ENCODE measurements at regions not wholly inside any gene's neighbourhood (a gene's known extent, or its start where the extent isn't known, plus 50 kb on each side); places are given as distances from the start of the nearest gene placed in this dataset.

DNA sequence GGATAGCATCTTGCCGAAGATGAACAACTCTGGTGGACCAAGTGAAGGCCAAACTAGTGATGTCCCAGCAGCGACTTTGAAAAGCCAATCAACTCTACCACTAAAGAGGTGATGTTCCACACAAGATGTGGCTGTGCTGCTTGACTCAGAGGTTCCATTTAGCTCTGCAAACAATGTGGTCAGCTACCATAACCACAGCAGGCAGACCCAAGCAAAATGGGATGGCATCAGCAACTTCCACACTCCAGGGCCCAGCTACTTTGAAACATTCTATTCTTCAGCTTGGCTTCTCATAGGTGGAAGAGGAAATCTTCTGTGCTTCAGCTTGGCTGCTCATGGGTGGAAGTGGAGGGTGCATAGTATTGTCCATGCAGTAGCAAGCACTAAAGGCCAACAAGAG lies 70.5 kb downstream of the IRX2 start:
- Histone ChIP-seq H3K9me3 (ENCODE audit: control insufficient read depth, low read length) (peaks cover 9% of the 10 kb centered on the region), H3K36me3 (ENCODE audit: control insufficient read depth, insufficient read depth, low read length, severe bottlenecking) (no peaks in the 10 kb centered on the region), H3K27me3 (replicated peaks; ENCODE audit: control insufficient read depth, insufficient read depth, low read length) (no peaks in the 10 kb centered on the region), H3K4me1 (ENCODE audit: control insufficient read depth, insufficient read depth, low read length) (no peaks in the 10 kb centered on the region), H3K4me3 (ENCODE audit: low read length) (no peak overlapping the region), H3K9ac (ENCODE audit: low read length) (no peak overlapping the region)
- DNase-seq (ENCODE audit: low read depth) = no peak

DNA sequence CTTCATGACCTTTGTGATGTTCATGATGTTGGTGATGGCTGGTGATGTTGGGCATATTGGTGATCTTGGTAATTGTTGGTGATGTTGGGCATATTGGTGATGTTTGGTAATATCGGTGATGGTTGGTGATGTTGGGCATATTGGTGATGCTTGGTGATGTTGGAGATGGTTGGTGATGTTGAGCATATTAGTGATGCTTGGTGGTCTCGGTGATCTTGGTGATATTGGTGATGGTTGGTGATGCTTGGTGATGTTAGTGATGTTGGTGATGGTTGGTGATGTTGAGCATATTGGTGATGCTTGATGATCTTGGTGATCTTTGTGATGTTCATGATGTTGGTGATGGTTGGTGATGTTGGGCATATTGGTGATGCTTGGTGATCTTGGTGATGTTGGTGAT lies 73.8 kb downstream of the IRX2 start:
- no peaks in the 10 kb centered on the region for H3K4me1 ChIP-seq (ENCODE audit: control insufficient read depth, insufficient read depth, low read length)
- DNase-seq (ENCODE audit: low read depth) = no peak
- no peaks in the 10 kb centered on the region for H3K36me3 ChIP-seq (ENCODE audit: control insufficient read depth, insufficient read depth, low read length, severe bottlenecking)
- H3K9me3 ChIP-seq (ENCODE audit: control insufficient read depth, low read length) = peaks cover 9% of the 10 kb centered on the region
- no peaks in the 10 kb centered on the region for H3K27me3 ChIP-seq (replicated peaks; ENCODE audit: control insufficient read depth, insufficient read depth, low read length)
- H3K4me3 ChIP-seq (ENCODE audit: low read length) = no peak overlapping the region
- no peak overlapping the region for H3K9ac ChIP-seq (ENCODE audit: low read length)

DNA sequence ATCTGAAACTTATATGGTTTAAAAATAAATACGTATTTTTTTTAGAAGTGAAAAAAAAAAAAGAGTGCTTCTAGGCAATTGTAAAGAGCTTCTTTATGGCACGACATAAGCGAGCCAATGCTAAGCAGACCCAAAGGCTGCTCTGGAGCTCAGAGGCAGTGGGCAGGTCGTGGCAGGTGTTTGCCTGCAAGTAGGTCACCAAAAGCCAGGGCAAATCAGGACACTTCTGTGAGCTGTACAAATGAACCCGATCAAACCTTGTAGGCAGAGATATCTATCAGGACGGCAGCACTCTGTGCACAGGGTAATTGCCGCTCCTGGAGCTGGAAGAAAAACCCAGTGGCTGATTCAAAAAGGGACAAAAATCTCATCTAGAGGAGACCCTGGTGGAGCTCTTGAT lies 75.9 kb downstream of the IRX2 start:
- no peaks in the 10 kb centered on the region for H3K36me3 ChIP-seq (ENCODE audit: control insufficient read depth, insufficient read depth, low read length, severe bottlenecking)
- H3K4me1 ChIP-seq (ENCODE audit: control insufficient read depth, insufficient read depth, low read length) = no peaks in the 10 kb centered on the region
- no peak for DNase-seq (ENCODE audit: low read depth)

DNA sequence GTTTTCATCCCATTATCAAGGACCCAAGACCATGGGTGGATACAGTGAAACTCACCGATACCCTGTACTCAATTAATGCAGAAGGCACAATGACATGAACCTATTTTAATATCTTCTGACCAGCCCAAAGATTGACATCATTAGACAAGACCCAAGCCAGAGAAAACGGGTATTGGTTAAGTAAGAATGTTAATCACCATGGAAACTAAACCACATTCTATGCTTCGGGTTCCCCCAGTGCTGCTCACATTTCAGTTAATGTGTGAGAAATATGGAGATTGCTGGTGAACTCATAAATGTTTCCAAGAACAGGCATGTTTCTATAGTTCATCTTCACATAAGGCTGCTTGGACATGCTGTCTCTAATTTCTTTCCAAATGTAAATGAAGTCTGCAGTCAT lies 77.0 kb downstream of the IRX2 start:
- no peak overlapping the region for H3K9ac ChIP-seq (ENCODE audit: low read length)
- no peak for DNase-seq (ENCODE audit: low read depth)
- H3K36me3 ChIP-seq (ENCODE audit: control insufficient read depth, insufficient read depth, low read length, severe bottlenecking) = no peaks in the 10 kb centered on the region
- H3K9me3 ChIP-seq (ENCODE audit: control insufficient read depth, low read length) = peaks cover 9% of the 10 kb centered on the region
- H3K27me3 ChIP-seq (replicated peaks; ENCODE audit: control insufficient read depth, insufficient read depth, low read length) = no peaks in the 10 kb centered on the region
- no peak overlapping the region for H3K4me3 ChIP-seq (ENCODE audit: low read length)
- no peaks in the 10 kb centered on the region for H3K4me1 ChIP-seq (ENCODE audit: control insufficient read depth, insufficient read depth, low read length)

More for the DNA sequence above, 75.9 kb downstream of the IRX2 start:
- no peaks in the 10 kb centered on the region for H3K27me3 ChIP-seq (replicated peaks; ENCODE audit: control insufficient read depth, insufficient read depth, low read length)
- H3K4me3 ChIP-seq (ENCODE audit: low read length) = no peak overlapping the region
- no peak overlapping the region for H3K9ac ChIP-seq (ENCODE audit: low read length)
- peaks cover 9% of the 10 kb centered on the region for H3K9me3 ChIP-seq (ENCODE audit: control insufficient read depth, low read length)

DNA sequence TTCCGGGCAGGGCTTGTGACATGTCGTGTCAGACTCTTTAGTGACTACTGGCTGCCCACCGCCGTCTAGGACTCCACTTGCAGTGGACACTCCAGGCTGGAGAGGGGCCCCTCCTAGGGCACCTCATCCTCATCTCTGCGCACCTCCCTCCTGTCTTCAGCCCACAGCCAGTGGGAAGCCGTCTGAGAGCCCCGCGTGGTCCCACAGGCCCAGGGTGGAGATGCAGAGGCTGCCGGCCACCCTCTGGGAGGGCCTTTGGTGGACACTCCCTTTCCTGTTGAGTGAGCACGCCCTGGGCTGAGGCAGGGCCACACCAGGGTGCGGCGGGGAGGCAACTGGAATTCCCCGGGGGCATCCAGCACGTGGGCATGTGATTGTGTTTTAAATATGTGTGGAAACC lies 80.5 kb downstream of the IRX2 start:
- Histone ChIP-seq H3K4me3 (ENCODE audit: low read length) (no peak overlapping the region), H3K9me3 (ENCODE audit: control insufficient read depth, low read length) (no peaks in the 10 kb centered on the region)
- DNase-seq (ENCODE audit: low read depth) = no peak

DNA sequence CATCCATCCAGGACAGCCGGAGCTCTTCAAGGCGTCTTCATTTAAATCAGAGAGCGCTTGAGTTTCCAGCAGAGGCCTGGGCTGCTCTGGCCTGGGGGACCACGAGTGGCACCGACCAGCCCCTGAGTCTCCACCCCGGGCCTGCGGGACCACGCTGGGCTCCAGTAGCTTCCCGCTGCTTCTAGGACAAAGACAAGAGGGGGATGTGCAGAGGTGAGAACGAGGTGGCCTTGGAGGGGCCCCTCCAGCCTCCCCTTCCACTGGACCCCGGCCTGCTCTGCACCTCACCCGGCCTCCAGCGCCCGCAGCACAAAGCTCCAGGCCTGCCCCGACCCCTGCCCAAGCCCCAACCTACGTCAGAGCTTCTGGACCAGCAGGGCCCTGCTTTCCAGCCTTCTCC lies 81.6 kb downstream of the IRX2 start:
- no peak for DNase-seq (ENCODE audit: low read depth)
- Histone ChIP-seq H3K9me3 (ENCODE audit: control insufficient read depth, low read length) (no peaks in the 10 kb centered on the region), H3K4me3 (ENCODE audit: low read length) (no peak overlapping the region), H3K9ac (ENCODE audit: low read length) (no peak overlapping the region), H3K27me3 (replicated peaks; ENCODE audit: control insufficient read depth, insufficient read depth, low read length) (no peaks in the 10 kb centered on the region), H3K36me3 (ENCODE audit: control insufficient read depth, insufficient read depth, low read length, severe bottlenecking) (no peaks in the 10 kb centered on the region), H3K4me1 (ENCODE audit: control insufficient read depth, insufficient read depth, low read length) (no peaks in the 10 kb centered on the region)

More for the DNA sequence above, 80.5 kb downstream of the IRX2 start:
- H3K36me3 ChIP-seq (ENCODE audit: control insufficient read depth, insufficient read depth, low read length, severe bottlenecking) = no peaks in the 10 kb centered on the region
- no peaks in the 10 kb centered on the region for H3K27me3 ChIP-seq (replicated peaks; ENCODE audit: control insufficient read depth, insufficient read depth, low read length)
- H3K4me1 ChIP-seq (ENCODE audit: control insufficient read depth, insufficient read depth, low read length) = no peaks in the 10 kb centered on the region
- no peak overlapping the region for H3K9ac ChIP-seq (ENCODE audit: low read length)

DNA sequence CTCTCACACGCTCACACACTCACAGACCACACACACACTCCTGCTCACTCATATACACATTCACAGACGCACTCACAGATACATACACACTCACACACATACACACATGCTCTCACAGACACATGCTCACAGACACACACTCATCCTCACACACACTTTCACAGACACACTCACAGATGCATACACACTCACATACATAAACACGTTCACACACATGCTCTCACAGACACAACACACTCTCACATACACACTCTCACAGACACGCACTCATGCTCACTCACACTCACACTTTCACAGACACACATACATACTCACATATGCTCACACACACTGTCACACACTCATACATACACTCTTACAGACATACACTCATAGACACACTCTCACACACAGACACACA lies 82.2 kb downstream of the IRX2 start:
- no peak overlapping the region for H3K4me3 ChIP-seq (ENCODE audit: low read length)

DNA sequence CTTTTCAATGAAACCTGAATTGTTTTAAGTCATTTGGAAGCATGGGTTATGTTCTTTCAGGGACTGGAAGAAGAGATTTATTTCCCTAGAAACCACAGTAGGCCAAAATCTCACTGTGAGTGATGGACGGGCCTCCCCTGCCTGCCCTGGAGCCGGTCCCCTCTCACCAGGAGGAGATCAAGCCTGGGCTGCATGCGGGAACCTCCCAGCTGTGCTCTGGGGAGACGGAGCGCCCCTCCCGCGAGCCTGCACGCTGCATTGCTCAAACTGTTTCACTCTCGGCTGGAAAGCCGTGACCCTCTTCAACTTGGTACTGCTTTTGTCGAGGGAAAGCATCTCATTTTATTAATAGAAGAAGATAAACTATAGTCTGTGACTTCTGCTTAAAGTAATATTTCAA lies 85.4 kb downstream of the IRX2 start:
- Histone ChIP-seq H3K9ac (ENCODE audit: low read length) (no peak overlapping the region), H3K4me3 (ENCODE audit: low read length) (no peak overlapping the region), H3K36me3 (ENCODE audit: control insufficient read depth, insufficient read depth, low read length, severe bottlenecking) (no peaks in the 10 kb centered on the region), H3K4me1 (ENCODE audit: control insufficient read depth, insufficient read depth, low read length) (no peaks in the 10 kb centered on the region), H3K27me3 (replicated peaks; ENCODE audit: control insufficient read depth, insufficient read depth, low read length) (no peaks in the 10 kb centered on the region), H3K9me3 (ENCODE audit: control insufficient read depth, low read length) (no peaks in the 10 kb centered on the region)
- DNase-seq (ENCODE audit: low read depth) = no peak

More for the DNA sequence above, 82.2 kb downstream of the IRX2 start:
- no peaks in the 10 kb centered on the region for H3K36me3 ChIP-seq (ENCODE audit: control insufficient read depth, insufficient read depth, low read length, severe bottlenecking)
- H3K27me3 ChIP-seq (replicated peaks; ENCODE audit: control insufficient read depth, insufficient read depth, low read length) = no peaks in the 10 kb centered on the region
- H3K9ac ChIP-seq (ENCODE audit: low read length) = no peak overlapping the region
- no peaks in the 10 kb centered on the region for H3K4me1 ChIP-seq (ENCODE audit: control insufficient read depth, insufficient read depth, low read length)
- no peaks in the 10 kb centered on the region for H3K9me3 ChIP-seq (ENCODE audit: control insufficient read depth, low read length)
- DNase-seq (ENCODE audit: low read depth) = no peak

DNA sequence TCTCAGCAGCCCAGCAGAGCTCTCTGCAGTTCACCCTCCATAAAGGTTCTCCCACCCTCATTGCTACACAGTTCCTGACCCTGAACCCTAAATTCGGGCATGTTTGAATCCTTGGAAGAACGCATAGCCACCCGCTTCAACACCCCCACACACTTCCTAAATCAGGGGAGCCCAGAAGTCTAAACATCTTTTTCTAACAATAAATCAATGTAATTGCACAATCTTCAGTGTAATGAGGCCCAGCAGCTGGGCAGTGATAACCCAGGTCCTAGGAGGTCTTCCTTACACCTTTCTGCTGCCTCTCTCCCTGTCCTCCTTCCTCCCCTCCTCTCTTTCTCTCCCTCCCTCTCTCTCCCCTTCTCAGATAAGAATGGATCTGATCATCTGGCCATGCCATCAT lies 88.0 kb downstream of the IRX2 start:
- no peak overlapping the region for H3K4me3 ChIP-seq (ENCODE audit: low read length)
- no peaks in the 10 kb centered on the region for H3K9me3 ChIP-seq (ENCODE audit: control insufficient read depth, low read length)
- H3K4me1 ChIP-seq (ENCODE audit: control insufficient read depth, insufficient read depth, low read length) = no peaks in the 10 kb centered on the region
- H3K36me3 ChIP-seq (ENCODE audit: control insufficient read depth, insufficient read depth, low read length, severe bottlenecking) = no peaks in the 10 kb centered on the region
- no peak overlapping the region for H3K9ac ChIP-seq (ENCODE audit: low read length)
- no peak for DNase-seq (ENCODE audit: low read depth)
- peaks cover 3% of the 10 kb centered on the region for H3K27me3 ChIP-seq (replicated peaks; ENCODE audit: control insufficient read depth, insufficient read depth, low read length)

DNA sequence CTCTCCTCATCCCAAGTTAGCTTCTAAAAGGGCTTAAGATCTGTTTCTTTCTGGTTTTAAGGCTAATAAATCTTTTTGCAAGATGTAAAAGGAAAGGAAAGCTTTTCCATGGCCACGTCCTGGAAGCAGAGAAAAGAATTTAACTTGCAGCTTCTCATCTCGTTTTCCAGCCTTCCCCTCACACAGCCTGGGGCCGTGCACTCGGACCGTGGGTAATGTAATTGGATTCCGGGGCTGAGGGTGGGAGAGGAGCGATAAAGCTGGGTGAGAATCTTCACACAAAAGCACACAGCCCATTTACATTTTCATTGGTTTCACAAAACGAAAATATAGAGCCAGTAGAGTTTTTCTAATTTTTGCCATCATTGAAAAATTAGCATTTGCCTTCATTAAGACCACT lies 91.2 kb downstream of the IRX2 start:
- Histone ChIP-seq H3K9ac (ENCODE audit: low read length) (no peak overlapping the region), H3K4me1 (ENCODE audit: control insufficient read depth, insufficient read depth, low read length) (no peaks in the 10 kb centered on the region), H3K4me3 (ENCODE audit: low read length) (no peak overlapping the region), H3K36me3 (ENCODE audit: control insufficient read depth, insufficient read depth, low read length, severe bottlenecking) (no peaks in the 10 kb centered on the region), H3K27me3 (replicated peaks; ENCODE audit: control insufficient read depth, insufficient read depth, low read length) (peaks cover 9% of the 10 kb centered on the region), H3K9me3 (ENCODE audit: control insufficient read depth, low read length) (no peaks in the 10 kb centered on the region)
- DNase-seq (ENCODE audit: low read depth) = no peak

DNA sequence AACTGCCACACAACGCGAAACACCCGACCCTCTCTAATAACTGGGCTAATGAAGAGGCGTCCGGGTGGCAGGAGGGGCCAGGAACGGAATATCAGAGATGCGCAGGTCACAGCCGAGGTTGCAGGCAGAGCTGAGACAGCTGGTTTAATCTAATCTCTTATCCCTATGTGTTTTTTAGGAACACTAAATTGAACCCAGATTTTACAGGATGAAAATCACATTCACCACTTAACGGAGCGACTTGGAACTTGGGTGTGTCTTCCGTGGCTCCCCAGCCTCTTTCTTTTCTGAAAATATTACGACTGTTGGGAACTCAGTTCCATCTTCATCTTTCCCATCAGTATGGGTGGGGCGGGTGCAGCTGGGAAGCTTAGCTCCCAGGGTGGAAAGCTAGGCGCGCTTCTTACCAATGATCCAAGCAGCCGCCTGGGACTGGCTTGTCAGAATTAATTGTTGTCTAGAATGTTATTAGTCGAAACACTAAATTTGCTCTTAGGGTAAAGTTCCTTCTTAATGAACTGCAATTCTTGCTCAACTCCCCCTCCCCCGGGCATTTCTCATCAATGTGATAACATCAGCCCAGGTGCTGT lies 92.5 kb downstream of the IRX2 start:
- peaks cover 13% of the 10 kb centered on the region for H3K27me3 ChIP-seq (replicated peaks; ENCODE audit: control insufficient read depth, insufficient read depth, low read length)
- no peak overlapping the region for H3K9ac ChIP-seq (ENCODE audit: low read length)
- no peak overlapping the region for H3K4me3 ChIP-seq (ENCODE audit: low read length)
- H3K36me3 ChIP-seq (ENCODE audit: control insufficient read depth, insufficient read depth, low read length, severe bottlenecking) = no peaks in the 10 kb centered on the region
- H3K4me1 ChIP-seq (ENCODE audit: control insufficient read depth, insufficient read depth, low read length) = no peaks in the 10 kb centered on the region
- DNase-seq (ENCODE audit: low read depth) = no peak
- no peaks in the 10 kb centered on the region for H3K9me3 ChIP-seq (ENCODE audit: control insufficient read depth, low read length)

DNA sequence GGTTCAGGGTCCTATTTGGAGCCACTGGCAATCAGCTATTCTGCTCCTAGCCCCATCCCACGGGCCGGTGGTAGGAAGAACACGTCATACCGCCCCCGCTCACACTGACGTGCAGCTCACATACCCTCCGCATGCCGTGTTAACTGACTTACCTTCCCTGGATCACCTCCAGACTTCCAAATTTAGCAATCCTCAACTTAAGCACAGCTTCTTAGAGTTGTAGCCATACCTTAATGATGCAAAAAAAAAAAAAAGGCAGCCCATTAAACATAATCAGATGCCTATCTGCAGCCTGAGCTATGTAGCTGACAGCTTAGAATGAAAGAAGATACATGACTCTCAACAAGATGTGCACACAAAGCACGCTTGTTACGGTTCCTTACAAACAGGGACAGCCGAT lies 93.0 kb downstream of the IRX2 start:
- Histone ChIP-seq H3K36me3 (ENCODE audit: control insufficient read depth, insufficient read depth, low read length, severe bottlenecking) (no peaks in the 10 kb centered on the region), H3K27me3 (replicated peaks; ENCODE audit: control insufficient read depth, insufficient read depth, low read length) (peaks cover 13% of the 10 kb centered on the region), H3K9me3 (ENCODE audit: control insufficient read depth, low read length) (no peaks in the 10 kb centered on the region), H3K4me3 (ENCODE audit: low read length) (no peak overlapping the region), H3K9ac (ENCODE audit: low read length) (no peak overlapping the region), H3K4me1 (ENCODE audit: control insufficient read depth, insufficient read depth, low read length) (no peaks in the 10 kb centered on the region)
- no peak for DNase-seq (ENCODE audit: low read depth)

All from adipocyte (in vitro differentiated cells).